ENCODE measurements at regions not wholly inside any gene's neighbourhood (a gene's known extent, or its start where the extent isn't known, plus 50 kb on each side); places are given as distances from the start of the nearest gene placed in this dataset.

DNA sequence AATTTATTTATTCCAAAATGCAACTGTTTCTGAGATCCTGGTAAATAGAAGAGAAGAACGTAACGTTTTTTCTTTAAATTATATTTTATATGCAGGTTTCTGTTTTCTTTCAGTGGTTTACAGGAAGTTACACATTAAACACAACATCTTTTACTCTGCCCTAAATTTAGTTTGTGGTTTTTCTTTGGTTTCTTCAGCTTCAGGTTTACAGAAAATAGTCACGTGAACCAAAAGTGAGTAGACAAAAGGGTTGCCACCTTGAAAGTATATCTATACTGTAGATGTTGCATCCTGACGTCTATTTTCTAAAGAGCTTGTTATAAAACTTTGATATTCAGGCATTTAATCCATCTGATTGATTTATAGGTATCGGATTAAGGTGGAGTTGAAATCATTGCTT lies 1236.6 kb downstream of the MAT2B start:
- TF ChIP-seq, protein P1, sequence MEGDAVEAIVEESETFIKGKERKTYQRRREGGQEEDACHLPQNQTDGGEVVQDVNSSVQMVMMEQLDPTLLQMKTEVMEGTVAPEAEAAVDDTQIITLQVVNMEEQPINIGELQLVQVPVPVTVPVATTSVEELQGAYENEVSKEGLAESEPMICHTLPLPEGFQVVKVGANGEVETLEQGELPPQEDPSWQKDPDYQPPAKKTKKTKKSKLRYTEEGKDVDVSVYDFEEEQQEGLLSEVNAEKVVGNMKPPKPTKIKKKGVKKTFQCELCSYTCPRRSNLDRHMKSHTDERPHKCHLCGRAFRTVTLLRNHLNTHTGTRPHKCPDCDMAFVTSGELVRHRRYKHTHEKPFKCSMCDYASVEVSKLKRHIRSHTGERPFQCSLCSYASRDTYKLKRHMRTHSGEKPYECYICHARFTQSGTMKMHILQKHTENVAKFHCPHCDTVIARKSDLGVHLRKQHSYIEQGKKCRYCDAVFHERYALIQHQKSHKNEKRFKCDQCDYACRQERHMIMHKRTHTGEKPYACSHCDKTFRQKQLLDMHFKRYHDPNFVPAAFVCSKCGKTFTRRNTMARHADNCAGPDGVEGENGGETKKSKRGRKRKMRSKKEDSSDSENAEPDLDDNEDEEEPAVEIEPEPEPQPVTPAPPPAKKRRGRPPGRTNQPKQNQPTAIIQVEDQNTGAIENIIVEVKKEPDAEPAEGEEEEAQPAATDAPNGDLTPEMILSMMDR (IDR thresholded peaks at IDR 0.05), result no peak
- TF ChIP-seq ZFX (IDR thresholded peaks at IDR 0.05; ENCODE audit: borderline replicate concordance), result no peak
